Fibroblast of gingiva (primary cell): ENCODE measurements at regions not wholly inside any gene's neighbourhood (a gene's known extent, or its start where the extent isn't known, plus 50 kb on each side); places are given as distances from the start of the nearest gene placed in this dataset.
"Not testable (repeated sequence)": the region's sequence is repeated elsewhere in the genome, so short reads cannot be mapped to it uniquely, and the experiment has no call there.

Experiments
- DNase-seq: peaks from one replicate; pipeline ENCODE4 v3.0.0-alpha.2; 2011; ENCODE audit warnings: low read depth

GRCh38 chr4:177948853-177949252 is 506.6 kb upstream of the AGA start:
- no peak for DNase-seq

DNA sequence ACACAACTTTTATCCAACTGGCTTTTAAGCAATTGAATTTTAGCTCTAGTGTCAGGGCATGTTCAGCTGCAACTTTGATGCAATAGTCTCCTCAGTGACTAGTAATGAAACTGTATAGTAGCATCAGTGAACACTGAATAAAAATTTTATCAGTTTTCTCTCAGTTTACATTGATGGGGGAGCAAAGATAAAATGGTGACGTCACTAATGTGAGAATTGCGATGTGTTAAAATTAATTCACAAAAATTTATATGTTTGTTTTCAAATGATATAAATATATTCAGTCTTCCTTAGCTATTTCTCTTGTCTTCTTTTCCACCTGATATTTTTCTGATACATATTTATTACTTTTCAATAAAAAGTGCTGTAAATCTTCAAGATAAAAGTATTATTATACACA is 508.8 kb upstream of the AGA start:
- no peak for DNase-seq

DNA sequence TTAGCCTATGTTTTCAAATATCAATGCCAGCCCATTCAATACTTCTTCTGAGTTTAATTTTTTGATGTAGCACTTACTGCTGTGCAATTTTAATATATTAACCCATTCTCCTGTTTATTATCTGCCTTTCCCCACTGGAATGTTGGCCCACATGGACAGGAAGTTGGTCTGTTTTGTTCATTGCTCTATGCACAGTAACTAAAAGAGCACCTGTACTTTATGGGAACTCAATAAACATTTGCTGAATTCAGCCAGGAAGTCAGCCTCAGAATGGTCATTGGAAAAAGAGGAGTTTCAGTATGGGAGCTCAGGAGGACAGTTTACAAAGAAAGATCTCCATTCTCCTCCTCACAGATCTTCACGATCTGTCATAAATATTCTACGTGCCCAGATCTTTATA is 510.5 kb upstream of the AGA start:
- DNase-seq, result no peak

DNA sequence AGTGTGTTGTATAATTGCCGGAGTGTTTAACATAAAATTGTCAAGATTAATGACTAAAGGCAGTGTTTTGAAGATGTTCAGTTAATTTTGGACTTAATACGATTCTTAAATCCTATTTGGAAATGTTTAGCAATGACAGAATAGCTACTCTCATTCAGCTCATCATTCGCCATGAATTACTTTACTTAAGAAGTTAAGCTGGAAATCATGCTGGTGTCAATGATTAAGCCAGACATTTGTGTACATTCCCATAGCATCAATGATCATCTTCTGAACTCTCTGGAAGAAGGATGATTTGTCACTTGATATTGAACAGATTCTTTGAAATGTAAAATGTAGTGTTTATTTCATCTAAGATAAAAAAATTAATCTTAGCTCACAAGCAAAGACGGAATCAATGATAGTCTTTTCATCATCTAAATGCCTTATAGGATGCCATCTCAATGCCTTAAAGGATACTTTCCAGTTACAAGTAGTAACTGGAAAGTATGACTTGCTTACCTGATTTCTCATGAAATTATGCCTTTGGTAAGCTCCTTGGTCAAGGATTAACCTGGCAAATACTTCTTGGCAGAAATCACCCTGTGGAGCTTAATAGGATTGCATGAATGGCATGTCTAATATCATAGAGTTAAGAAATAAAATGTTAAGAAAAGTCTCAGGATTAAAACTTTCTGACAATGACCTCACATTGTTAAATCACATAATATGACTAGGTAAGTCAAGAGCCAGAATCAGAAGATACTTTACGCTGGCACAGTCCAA is 515.5 kb upstream of the AGA start:
- DNase-seq, result no peak

- DNase-seq, result no peak
These were observed 518.3 kb upstream of the AGA start for GRCh38 chr4:177960566-177960965.

- no peak for DNase-seq
These were observed 519.6 kb upstream of the AGA start for GRCh38 chr4:177961761-177962380.

DNA sequence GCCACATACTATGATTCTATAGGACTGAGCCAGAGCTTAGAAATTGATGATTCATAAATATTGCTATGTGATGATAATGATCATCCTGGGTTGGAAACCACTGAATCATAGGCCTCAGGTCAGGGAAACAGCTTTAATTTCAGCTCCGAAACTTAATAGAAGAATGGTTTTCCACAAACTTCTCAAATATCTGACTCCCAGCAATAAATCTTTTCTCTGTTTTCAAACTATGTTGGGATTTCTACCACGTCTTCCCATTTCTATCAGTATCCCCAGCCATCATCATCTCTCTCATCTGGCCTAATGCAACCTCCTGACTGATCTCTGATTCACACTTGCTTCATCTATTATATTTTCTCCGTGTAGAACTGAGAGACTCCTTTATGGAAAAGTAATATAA is 521.8 kb upstream of the AGA start:
- no peak for DNase-seq

GRCh38 chr4:177964693-177965168 is 522.5 kb upstream of the AGA start:
- DNase-seq, result no peak

GRCh38 chr4:177967328-177967727 is 525.1 kb upstream of the AGA start:
- no peak for DNase-seq

DNA sequence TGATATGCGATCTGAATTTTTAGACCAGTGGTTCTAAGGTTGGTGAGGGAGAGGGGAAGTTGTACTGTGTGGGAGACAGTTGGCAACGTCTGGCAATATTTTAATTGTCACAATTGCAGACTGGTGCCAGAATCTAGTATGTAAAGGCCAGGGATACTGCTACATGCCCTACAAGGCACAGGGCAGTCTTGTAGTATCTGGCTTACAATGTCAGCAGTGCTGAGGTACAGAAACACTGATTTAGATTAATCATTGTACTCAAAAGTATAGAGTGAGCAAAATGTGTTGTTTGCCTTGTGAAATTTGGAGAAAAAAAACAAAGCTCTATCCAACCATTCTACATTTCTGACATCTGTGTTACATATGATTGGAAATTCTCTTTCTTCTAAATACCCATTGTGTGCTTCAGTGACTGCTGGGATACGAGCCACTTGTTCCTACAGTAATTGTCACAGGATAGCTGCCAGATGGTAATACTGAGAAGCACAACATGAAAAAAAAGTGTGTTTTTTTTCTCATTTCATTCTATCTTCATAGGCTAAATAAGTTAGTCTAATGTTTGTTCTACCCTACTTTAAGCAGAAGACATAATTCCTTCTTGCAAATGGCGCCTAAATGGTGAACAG is 526.7 kb upstream of the AGA start:
- no peak for DNase-seq

GRCh38 chr4:177974461-177974860 is 532.2 kb upstream of the AGA start:
- DNase-seq, result no peak

GRCh38 chr4:177975315-177975987 is 533.2 kb upstream of the AGA start:
- DNase-seq, result no peak

- DNase-seq, result no peak
These were observed 544.0 kb upstream of the AGA start for GRCh38 chr4:177986236-177986635.

DNA sequence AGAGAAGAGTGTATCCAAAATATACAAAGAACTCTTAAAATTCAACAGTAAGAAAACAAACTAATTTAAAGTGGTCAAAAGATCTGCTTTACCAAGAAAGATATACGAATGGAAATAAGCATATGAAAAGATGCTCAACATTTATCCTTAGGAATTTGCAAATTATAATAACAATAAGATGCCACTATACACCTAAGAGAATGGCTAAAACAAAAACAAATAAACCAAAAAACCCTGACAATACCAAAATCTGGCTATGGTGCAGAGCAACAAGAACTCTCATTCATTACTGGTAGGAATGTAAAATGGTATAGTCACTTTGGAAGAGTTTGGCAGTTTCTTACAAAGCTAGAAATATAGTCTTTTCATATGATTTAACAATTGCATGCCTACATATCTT is 545.7 kb upstream of the AGA start:
- DNase-seq, result no peak

DNA sequence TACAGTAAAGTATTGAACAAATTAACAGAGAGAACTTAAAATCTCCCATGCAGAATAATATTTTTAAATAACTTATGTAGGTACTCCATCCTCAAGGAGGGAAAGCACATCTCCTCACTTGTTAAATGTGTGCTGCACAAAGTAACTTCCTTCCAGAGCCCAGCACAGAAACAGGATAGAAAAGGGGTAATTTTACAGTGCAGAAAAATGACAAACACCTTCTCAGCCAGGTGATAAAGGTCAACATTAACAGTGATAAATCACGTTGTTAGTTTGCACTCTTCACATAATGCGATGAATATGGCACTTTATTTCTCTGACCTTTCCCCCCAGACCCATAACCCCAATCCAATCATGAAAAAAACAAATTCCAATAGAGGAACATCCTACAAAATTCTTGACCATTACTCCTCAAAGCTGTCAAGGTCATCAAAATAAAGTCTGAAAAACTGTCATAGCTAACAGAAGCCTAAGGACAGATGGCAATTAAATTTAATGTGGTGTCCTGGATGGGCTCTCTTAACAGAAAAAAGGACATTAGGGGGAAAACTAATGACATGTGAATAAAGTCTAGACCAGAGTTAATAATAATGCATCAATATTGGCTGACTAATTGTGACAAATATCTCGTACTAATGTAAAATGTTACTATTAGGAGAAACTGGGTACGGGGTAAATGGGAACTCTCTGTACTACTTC is 547.4 kb upstream of the AGA start:
- DNase-seq, result no peak

GRCh38 chr4:178003098-178003657 is 560.9 kb upstream of the AGA start:
- DNase-seq, result no peak

GRCh38 chr4:178010596-178010995 is 568.4 kb upstream of the AGA start:
- DNase-seq, result no peak

GRCh38 chr4:178015046-178015445 is 572.8 kb upstream of the AGA start:
- DNase-seq, result not testable (repeated sequence)

DNA sequence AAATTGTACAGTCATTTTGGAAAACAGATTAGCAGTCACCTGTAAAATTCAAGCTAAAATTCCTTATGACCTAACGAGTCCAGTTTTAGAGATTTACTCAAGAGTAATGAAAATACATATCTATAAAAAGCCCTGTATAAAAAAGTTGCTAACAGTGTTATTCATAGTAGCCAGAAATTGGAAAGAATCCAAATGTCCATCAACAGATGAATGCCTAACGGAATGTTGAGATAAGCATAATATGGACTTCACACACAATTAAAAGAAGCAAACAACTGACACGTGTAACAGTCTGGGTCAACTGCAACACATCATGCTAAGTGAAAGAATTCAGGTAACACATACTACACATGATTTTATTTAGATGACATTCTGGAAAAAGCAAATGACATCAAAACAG is 584.8 kb upstream of the AGA start:
- no peak for DNase-seq

GRCh38 chr4:178027796-178028195 is 585.6 kb upstream of the AGA start:
- DNase-seq, result no peak

- DNase-seq, result no peak
These were observed 586.2 kb upstream of the AGA start for GRCh38 chr4:178028481-178028880.
